ENCODE measurements at regions not wholly inside any gene's neighbourhood (a gene's known extent, or its start where the extent isn't known, plus 50 kb on each side); places are given as distances from the start of the nearest gene placed in this dataset.

DNA sequence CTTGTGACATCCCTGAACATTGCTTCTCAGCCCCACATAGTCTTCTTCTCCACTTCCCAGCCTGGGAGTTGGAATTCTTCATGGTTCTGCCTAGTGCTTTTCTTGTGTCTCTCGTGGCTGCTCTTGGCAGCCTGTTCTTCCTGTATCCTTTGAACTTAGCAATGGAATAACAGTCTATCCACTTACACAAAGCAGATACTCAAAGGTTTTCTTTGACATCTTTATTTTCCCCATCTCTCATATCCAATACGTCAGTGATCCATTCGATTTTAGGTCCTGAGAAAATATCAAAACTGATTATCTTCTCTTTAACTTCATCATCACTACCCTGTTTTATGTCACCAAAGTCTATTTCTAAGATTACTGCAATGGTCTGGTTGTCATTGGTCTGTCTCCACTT, 1091.2 kb upstream of the PIK3C3 start:
- DNase-seq, result no peak

GRCh38 chr18:40860189-40860588, 1094.8 kb upstream of the PIK3C3 start:
- DNase-seq, result no peak

DNA sequence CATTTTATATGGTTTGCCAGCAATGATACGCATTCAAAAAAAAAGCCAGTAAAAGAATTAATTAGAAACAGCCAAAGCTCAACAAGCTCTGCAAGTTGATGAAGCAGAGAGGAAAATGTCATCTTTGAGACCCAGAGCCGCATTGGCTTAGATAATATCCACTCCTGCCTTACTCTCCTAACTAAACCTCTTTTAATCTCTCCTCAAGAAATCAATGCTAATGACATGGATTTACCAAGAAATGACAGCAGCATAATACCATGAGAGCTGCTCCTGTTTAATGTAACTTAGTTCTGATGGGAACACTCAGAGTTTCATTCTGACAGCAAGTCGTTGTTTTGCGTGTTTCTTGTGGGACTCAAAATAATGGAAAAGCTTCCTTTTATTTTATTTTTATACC, 1099.4 kb upstream of the PIK3C3 start:
- no peak for DNase-seq

DNA sequence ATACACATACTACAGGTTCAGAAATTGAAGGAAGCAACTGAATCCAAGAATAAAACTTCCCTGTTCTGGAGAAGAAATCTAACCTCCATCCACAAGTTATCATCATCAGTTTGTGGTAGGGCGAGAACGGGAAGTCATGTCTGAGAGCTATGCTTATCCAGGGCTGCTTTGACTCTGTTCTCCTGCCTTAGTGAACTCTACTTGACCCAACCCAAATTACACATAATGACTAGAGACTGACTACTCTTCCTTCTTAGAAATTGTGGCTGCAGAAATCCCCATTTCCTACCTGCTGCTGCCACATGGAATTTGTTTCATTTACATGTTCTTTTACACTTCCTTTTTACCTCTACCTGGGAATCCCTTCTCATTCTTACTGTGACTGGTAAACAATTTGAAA, 1102.6 kb upstream of the PIK3C3 start:
- DNase-seq, result no peak

DNA sequence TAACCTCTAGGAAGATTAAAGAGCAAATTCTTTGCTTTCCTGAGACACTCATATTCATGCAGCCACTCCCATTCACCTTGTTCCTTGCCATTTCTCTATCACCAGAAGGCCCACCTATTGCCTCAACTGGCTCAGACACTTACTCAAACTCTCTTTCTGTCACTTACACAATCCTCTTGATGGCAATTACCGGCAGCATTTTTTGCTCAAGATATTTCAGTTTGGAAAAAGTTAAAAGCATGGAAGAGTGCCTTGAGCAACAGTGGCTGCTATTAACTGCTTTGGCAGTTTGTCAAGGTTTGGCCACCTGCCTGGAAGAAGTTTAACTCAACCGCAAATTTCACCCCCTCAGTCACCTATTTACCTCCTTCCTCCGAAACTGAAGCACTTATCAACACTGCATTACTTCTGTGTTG, 1104.0 kb upstream of the PIK3C3 start:
- DNase-seq, result no peak

DNA sequence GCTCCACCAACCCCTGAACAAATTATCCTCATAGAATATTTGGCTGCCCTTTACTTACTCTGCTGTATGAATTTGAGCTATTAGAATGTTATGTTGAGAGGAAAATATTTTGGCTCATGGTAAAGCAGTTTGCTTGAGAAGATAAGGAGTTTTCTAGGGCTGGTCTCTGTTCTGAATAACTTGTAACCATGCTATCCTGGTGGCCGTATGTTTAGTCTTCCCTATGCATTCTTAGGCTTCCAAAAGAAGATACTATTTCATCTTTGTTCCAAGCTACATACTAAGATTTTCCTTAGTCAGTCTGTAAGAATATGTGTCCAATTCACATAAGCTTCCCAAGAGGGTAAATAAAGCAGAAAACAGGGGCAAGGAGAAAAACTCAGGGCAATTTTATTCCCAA, 1105.1 kb upstream of the PIK3C3 start:
- no peak for DNase-seq

GRCh38 chr18:40841467-40841866, 1113.6 kb upstream of the PIK3C3 start:
- DNase-seq, result no peak

DNA sequence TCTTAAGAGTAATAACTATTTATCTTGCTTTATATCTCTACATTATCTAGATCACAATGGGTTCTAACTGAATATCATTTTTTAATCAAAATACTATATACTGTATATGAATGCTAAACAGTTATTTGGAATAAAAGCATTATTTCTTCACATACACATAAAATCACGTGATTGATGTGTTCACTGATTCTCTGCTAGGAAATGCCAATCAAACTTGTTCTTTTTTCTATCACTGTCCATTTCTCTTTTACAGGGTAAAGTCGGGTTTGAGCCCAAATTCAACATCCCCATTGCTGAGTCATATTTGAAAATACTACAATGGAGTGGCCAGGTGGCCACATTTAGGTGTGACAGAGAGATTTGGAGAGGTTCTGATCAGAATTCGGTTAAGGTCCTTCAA, 1114.0 kb upstream of the PIK3C3 start:
- DNase-seq, result no peak

DNA sequence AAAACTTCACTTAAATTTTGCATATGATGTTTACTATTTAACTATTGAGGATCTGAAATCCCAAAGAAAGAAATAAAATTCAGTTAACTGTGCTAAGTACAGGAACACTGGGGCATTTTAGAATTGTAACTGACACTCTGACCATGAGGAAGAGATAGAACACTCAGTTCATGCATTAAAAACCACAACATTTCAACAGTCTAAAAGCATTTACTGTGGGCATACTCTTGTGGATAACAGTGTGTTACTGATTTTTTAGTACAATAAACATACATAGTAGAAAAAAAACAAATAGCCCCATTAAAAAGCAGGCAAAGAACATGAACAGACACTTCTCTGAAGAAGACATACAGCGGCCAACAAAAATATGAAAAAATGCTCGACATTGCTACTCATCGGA, 1122.7 kb upstream of the PIK3C3 start:
- no peak for DNase-seq

- DNase-seq, result no peak
Measured at GRCh38 chr18:40824291-40824690, 1130.7 kb upstream of the PIK3C3 start.

- no peak for DNase-seq
Measured at GRCh38 chr18:40821596-40822243, 1133.3 kb upstream of the PIK3C3 start.

DNA sequence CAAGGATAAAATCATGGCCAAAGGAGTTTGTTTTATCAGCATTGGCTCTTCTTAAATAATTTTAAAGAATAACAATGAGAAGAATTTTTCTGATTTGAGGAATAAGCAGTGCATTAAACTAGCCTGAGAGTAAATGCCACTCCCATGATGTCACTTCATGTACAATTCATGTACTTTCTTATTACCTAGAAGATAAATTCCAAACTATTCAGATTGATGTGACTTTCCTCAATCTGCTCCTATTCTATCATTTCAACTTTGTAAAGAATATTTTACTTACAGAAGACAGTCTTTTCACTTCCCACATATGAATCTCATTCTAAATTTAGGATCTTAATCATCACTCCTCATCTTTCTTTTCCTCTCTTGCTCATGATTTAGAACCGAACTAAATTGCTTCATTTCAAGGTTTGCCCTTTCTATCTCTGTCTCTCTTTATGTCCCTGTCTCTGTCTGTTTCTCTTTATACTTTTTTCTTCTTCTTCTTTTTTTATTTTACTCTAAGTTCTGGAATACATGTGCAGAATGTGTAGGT, 1142.0 kb upstream of the PIK3C3 start:
- DNase-seq, result no peak

DNA sequence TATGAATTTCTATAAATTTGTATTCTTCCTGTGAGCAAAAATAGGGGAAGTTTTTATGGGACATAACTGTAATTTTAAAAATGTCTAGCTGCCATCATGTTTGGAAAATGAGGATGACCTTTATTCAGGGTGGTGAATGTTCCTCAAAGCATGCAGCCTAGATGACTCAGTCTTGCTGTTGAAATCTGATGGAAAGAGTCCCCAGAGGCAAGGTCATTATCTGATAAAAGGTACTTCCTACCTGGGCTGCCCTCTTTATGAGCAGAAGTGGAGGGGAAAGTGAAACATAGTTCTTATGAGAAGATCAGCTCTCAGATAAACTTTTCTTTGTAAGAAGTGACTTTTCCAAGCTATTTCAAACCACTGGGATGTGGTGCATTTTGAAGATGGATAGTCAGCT, 1144.7 kb upstream of the PIK3C3 start:
- no peak for DNase-seq

DNA sequence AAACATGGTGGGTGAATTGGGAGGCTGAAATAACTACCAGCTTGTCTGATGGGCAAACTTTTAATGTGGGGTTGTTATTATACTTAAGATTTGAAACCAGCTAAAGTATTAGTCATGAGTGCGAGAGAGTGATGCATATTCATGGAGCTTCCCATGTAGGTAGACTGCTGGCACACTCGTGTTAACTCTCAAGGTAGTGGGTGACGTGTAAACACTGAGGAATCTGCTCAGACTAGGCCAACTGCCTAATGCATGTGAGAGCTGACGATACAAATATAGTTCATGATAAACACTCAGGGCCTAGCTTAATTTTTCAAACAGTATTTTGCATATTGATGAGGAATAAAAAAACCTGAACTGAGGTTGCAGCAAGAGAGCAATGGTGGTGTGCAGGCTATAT, 1165.7 kb upstream of the PIK3C3 start:
- no peak for DNase-seq

DNA sequence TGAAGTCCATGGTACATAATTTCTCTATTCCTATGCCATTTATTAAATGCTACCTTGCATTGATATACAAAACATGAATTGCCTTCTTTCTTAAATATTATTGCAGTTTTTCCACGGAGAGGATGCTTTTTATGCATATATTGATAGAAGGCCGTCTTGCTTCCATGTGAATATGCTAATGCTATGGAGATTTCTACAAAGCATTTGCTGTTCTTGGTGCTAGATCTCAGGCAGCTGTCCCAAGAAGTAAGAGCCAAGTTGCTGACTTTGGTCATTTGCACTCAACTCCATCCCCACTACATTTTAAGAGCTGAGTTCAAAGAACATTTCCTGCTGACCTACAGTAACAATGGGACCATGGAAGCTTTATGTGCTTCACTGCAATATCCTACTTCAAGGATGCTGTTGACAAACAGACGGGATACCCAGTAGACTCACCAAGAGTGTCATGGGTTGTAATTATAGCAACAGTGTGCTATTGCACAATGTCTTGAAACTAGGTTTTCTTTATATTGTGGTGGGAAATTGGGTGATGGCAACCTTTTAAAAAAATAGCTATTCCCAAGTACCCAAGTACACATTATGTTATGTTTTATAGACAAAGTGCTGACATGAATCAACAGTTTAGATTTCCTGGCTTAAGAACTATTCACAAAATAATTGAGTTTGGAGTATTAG, 1172.4 kb upstream of the PIK3C3 start:
- no peak for DNase-seq

DNA sequence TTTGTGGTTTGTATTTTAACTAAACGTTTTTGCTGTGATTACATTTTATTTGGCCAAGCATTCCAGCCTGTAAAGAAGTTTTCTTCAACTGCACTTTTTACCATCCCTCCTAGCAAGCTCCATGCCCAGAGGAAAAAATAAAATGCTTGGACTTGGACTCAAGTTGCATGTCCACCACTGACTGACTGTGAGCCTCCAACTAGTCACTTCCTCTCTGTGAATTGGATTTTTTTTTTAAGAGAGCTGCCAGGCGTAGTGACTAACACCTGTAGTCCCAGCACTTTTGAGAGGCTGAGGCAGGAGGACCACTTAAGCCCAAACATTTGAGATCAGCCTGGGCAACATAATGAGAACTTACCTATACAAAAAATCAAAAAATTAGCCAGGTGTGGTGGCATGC, 1185.2 kb upstream of the PIK3C3 start:
- DNase-seq, result no peak

DNA sequence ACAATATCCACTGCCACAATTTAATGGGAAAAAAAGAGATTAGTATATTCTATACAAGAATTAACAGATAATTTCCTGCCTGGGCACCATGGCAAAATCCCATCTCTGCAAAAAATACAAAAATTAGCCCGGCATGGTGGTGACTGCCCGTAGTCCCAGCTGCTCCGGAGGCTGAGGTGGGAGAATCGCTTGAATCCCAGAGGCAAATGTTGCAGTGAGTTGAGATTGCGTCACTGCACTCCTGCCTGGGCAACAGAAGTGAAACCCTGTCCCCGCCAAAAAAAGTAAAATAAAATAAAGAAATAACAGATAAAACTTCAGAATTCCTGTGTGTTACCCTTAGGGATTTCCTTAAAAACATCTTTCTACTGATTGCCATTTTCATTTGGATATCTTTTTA, 1194.8 kb upstream of the PIK3C3 start:
- DNase-seq, result no peak

DNA sequence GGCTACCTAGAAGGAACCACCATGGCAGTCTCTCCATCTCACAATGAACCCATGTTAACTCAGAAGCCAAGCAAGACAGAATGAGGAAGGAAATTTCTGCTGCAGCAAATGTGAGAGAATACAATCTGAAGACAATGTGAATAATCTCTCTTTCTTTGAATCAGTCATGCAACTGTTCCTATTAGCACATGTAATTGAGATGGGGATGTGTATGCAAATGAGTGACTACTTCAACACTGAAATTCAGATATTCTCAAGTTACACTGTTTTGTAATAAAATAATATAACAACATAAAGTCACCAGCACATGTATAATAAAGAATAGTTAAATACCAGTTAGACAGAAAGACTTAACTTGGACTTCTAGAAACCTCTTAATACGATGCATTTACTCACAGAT, 1200.6 kb upstream of the PIK3C3 start:
- no peak for DNase-seq

GRCh38 chr18:40752316-40752715, 1202.7 kb upstream of the PIK3C3 start:
- no peak for DNase-seq

GRCh38 chr18:40751186-40751585, 1203.8 kb upstream of the PIK3C3 start:
- no peak for DNase-seq

GRCh38 chr18:40739029-40739428, 1216.0 kb upstream of the PIK3C3 start:
- no peak for DNase-seq

DNA sequence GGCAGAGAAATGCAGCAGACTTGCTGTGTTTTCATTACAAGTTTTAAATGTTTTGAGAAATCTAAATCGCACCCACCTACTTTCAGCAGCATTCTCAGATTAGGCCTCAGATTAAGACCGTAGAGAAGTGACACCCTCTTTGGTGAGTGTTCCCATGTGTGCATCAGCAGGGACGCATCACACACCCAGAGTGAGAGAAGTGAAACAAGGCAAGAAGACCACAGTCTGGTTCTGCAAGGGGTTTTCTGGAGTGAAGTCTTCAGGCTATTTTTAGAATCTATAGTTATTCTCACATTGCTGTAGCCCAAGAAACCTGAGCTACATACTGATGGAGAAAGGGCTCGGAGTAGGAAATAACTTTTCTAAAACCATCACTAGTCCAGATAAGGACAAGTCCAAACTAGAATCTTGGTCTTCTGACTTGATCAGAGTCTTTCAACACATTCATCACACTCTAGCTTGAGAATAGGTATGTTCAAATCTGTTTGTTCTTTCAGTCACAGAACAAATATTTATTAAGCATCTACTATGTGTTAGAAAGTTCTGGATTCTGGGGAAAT, 1216.6 kb upstream of the PIK3C3 start:
- DNase-seq, result no peak

DNA sequence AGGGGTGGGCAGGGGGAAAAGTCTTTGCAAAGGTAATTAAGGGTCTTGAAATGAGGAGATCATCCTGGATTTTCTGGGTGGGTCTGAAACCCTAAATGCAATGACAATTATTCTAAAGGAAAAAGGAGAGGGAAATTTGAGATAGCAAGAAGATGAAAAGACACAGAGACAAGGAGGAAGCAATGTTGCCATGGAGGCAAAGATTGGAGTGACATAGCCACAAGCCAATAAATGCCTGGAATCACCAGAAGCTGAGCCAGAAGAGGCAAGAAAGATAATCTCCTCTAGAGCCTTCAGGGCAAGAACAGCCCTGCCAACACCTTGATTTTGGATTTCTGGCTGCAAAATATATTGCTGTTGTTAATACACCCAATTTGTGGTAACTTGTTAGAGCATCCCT, 1246.3 kb upstream of the PIK3C3 start:
- no peak for DNase-seq

DNA sequence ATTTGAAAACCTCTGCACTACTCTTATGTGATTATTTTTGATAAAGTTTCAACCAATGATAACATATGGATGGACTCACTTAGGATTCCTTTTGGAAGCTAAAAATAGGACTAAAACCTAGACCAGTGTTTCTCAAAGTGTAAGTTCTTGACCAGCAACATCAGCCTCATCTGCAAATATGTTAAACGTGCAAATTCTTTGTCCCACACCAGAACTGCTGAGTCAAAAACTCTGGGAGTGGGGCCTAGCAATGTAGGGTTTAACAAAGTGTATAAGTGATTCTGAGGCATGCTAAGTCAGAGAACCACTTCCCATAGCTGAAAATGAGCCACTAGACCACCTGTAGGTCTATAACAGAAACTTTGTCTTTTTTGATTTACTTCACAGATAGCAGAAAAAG, 1247.2 kb upstream of the PIK3C3 start:
- no peak for DNase-seq

GRCh38 chr18:40698129-40698528, 1256.9 kb upstream of the PIK3C3 start:
- DNase-seq, result no peak

Data from femur (tissue), 1 donor.